Limb (tissue), 2 donors: ENCODE measurements at regions not wholly inside any gene's neighbourhood (a gene's known extent, or its start where the extent isn't known, plus 50 kb on each side); places are given as distances from the start of the nearest gene placed in this dataset.
A peak's percentile ranks its signal among the peaks of the same experiment; 100 is the strongest.

ENCODE experiments used
- DNase-seq, 2 donors: peaks; one replicate each; pipeline ENCODE4 v3.0.0-alpha.2; 2016; ENCODE audit errors: extremely low spot score in 2 of 2

- no peak for DNase-seq
Observed at GRCh38 chr5:61823065-61823464, 482.9 kb upstream of the KIF2A start.

- DNase-seq = peak in 1 of 2 donors; percentile 40
Observed at GRCh38 chr5:61823781-61824180, 482.2 kb upstream of the KIF2A start.

- no peak for DNase-seq
Observed at GRCh38 chr5:61824396-61824795, 481.6 kb upstream of the KIF2A start.

- no peak for DNase-seq
Observed at GRCh38 chr5:61827445-61827975, 478.5 kb upstream of the KIF2A start.

- no peak for DNase-seq
Observed at GRCh38 chr5:61828856-61829255, 477.1 kb upstream of the KIF2A start.

- no peak for DNase-seq
Observed at GRCh38 chr5:61831736-61832135, 474.3 kb upstream of the KIF2A start.

GRCh38 chr5:61837788-61838187 lies 468.2 kb upstream of the KIF2A start:
- DNase-seq = no peak

- no peak for DNase-seq
Observed at GRCh38 chr5:61840361-61840760, 465.6 kb upstream of the KIF2A start.

GRCh38 chr5:61842840-61843239 lies 463.2 kb upstream of the KIF2A start:
- DNase-seq = no peak

GRCh38 chr5:61850696-61851095 lies 455.3 kb upstream of the KIF2A start:
- DNase-seq = no peak

- no peak for DNase-seq
Observed at GRCh38 chr5:61854531-61854930, 451.5 kb upstream of the KIF2A start.

GRCh38 chr5:61860978-61861377 lies 445.0 kb upstream of the KIF2A start:
- DNase-seq = no peak

- no peak for DNase-seq
Observed at GRCh38 chr5:61866930-61867329, 439.1 kb upstream of the KIF2A start.

GRCh38 chr5:61869333-61869732 lies 436.7 kb upstream of the KIF2A start:
- DNase-seq = no peak

GRCh38 chr5:61878471-61878870 lies 427.5 kb upstream of the KIF2A start:
- DNase-seq = no peak

- DNase-seq = no peak
Observed at GRCh38 chr5:61881821-61882487, 424.1 kb upstream of the KIF2A start.

- DNase-seq = no peak
Observed at GRCh38 chr5:61882901-61883500, 423.0 kb upstream of the KIF2A start.

- DNase-seq = no peak
Observed at GRCh38 chr5:61884252-61884855, 421.7 kb upstream of the KIF2A start.

- no peak for DNase-seq
Observed at GRCh38 chr5:61886214-61886613, 419.8 kb upstream of the KIF2A start.

GRCh38 chr5:61887271-61887670 lies 418.7 kb upstream of the KIF2A start:
- no peak for DNase-seq

GRCh38 chr5:61894046-61894445 lies 412.0 kb upstream of the KIF2A start:
- no peak for DNase-seq

- no peak for DNase-seq
Observed at GRCh38 chr5:61896811-61897210, 409.2 kb upstream of the KIF2A start.

GRCh38 chr5:61897251-61897650 lies 408.8 kb upstream of the KIF2A start:
- DNase-seq = no peak
